ENCODE measurements at regions not wholly inside any gene's neighbourhood (a gene's known extent, or its start where the extent isn't known, plus 50 kb on each side); places are given as distances from the start of the nearest gene placed in this dataset.

DNA sequence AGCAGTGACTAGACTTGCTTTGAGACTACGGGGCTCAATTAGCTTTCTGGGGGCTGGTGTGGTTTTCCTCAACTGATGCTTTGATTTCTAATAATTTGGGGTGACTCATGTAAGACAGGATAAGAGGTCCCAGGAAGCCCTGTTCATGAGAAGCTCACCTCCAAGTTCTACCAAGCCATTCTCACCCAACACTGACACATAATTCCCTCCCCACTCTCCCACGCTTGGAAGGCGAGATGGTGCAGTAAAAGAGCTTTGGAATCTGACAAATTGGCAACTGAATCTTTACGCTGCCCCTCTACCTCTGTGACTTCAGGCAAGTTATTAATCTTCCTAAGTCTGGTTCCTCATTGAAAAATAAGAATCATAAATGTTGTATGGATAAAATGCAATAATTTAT is 299.1 kb upstream of the DUSP10 start:
- Histone ChIP-seq H3K4me1 (no peaks in the 10 kb centered on the region), H3K4me3 (no peak overlapping the region), H3K36me3 (no peaks in the 10 kb centered on the region), H3K27ac (no peak overlapping the region), H3K9me3 (no peaks in the 10 kb centered on the region), H3K27me3 (no peaks in the 10 kb centered on the region), H3K9ac (ENCODE audit: low read depth in 2 of 2, low read length in 2 of 2) (no peak overlapping the region)
- TF ChIP-seq, protein P1, sequence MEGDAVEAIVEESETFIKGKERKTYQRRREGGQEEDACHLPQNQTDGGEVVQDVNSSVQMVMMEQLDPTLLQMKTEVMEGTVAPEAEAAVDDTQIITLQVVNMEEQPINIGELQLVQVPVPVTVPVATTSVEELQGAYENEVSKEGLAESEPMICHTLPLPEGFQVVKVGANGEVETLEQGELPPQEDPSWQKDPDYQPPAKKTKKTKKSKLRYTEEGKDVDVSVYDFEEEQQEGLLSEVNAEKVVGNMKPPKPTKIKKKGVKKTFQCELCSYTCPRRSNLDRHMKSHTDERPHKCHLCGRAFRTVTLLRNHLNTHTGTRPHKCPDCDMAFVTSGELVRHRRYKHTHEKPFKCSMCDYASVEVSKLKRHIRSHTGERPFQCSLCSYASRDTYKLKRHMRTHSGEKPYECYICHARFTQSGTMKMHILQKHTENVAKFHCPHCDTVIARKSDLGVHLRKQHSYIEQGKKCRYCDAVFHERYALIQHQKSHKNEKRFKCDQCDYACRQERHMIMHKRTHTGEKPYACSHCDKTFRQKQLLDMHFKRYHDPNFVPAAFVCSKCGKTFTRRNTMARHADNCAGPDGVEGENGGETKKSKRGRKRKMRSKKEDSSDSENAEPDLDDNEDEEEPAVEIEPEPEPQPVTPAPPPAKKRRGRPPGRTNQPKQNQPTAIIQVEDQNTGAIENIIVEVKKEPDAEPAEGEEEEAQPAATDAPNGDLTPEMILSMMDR (IDR thresholded peaks at IDR 0.05): no peak
- intact Hi-C loops (cut with DNase I): no loop called here
- no peak for DNase-seq

DNA sequence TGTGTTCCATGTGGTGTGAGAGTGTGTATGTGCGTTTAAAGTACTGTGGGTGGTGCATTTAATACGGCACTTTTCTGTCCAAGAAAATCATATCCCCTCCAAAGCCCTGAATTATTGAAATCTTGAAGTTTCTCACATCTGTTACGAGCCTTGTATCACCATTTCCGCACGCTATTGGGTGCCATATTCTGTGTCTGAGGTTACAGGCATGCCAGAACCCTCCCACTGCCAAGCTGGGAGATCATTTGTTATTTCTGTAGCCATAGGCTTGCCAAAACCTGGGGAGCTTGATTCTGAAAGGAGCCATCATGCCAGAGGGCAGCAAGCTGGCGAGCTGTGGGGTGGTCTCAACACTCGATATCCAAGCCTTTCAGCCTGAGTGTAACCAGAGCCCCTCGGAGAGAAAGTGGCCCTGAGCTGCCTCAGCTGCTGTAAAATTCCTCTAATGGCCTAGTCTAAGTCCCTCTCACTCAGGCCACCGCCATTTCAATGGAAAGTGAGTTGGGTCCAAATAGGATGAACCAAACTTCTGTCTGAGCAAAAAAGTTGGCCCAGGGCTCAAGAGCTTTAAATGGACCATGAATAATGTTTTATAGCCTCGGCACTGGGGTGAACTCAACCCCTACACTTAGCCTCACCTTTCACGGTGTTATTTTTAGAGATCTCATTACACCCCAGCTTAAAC is 298.4 kb upstream of the DUSP10 start:
- Histone ChIP-seq H3K9me3 (no peaks in the 10 kb centered on the region), H3K4me1 (no peaks in the 10 kb centered on the region), H3K27me3 (no peaks in the 10 kb centered on the region), H3K36me3 (no peaks in the 10 kb centered on the region), H3K4me3 (no peak overlapping the region), H3K27ac (no peak overlapping the region), H3K9ac (ENCODE audit: low read depth in 2 of 2, low read length in 2 of 2) (no peak overlapping the region)
- intact Hi-C loops (cut with DNase I): no loop called here
- no peak for DNase-seq
- TF ChIP-seq, protein P1 (IDR thresholded peaks at IDR 0.05): no peak

DNA sequence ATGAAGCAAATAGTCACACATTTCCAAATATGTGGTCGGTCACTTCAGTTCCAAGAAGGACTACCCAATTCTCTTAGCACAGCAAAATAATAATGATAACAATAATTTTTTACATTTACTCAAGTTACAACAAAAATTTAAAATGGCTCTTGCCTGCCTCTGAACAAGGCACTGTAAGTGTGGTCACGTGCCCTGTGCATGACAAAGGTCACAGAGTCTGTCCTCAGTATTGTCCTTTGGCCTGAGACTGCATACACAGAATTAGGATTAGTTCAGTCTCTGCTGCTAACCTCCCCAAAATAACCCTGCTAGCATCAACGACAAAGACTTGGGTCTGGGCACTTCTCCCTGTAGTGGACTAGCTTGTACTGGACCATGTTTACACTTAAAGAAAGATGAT is 297.1 kb upstream of the DUSP10 start:
- TF ChIP-seq, protein P1 (IDR thresholded peaks at IDR 0.05): no peak
- Histone ChIP-seq H3K9me3 (no peaks in the 10 kb centered on the region), H3K4me1 (no peaks in the 10 kb centered on the region), H3K27me3 (no peaks in the 10 kb centered on the region), H3K27ac (no peak overlapping the region), H3K4me3 (no peak overlapping the region), H3K36me3 (no peaks in the 10 kb centered on the region), H3K9ac (ENCODE audit: low read depth in 2 of 2, low read length in 2 of 2) (no peak overlapping the region)
- intact Hi-C loops (cut with DNase I): no loop called here
- no peak for DNase-seq

DNA sequence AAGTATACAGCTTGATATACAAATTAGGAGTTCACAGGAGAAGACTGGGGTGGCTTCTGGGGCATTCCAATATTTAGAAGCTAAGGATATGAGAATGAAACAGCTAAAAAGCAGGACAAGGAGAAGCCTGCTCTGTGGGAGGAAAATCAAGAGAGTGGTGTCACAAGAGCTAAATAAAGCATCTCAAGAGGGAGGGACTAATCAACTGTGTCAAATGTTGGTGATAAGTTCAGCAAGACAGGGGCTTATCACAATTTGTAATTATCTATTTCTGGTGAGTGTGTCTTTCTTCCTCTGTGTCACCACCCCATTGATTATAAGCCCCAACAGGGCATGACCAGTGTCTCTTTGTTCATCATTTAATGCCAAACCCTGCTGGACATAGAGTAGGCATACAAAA is 295.8 kb upstream of the DUSP10 start:
- Histone ChIP-seq H3K4me1 (no peaks in the 10 kb centered on the region), H3K36me3 (no peaks in the 10 kb centered on the region), H3K9ac (ENCODE audit: low read depth in 2 of 2, low read length in 2 of 2) (no peak overlapping the region), H3K27ac (no peak overlapping the region), H3K4me3 (no peak overlapping the region), H3K27me3 (no peaks in the 10 kb centered on the region), H3K9me3 (no peaks in the 10 kb centered on the region)
- TF ChIP-seq, protein P1 (IDR thresholded peaks at IDR 0.05): no peak
- intact Hi-C loops (cut with DNase I): no loop called here
- no peak for DNase-seq

DNA sequence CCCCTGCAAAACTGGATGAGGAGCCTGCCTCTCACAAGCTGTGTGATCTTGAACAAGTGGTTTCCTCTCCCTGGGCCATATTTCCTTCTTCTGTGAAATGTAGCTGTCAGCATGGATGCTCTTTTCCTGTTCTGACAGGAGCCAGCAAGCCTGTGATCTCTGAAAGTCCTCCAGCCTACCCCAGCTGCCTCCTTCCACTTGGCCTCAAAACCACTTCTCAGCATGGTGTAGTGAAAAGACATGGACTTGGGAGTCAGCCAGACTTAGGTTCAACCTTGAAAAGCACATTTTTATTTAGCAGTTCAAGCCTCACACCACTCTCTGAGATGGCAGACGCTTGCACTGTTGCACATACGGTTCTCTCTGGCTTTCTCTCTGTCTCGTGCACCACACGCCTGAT is 292.9 kb upstream of the DUSP10 start:
- no peak overlapping the region for H3K4me3 ChIP-seq
- no peak overlapping the region for H3K9ac ChIP-seq (ENCODE audit: low read depth in 2 of 2, low read length in 2 of 2)
- DNase-seq: no peak
- TF ChIP-seq, protein P1 (IDR thresholded peaks at IDR 0.05): no peak
- no peaks in the 10 kb centered on the region for H3K27me3 ChIP-seq
- no peaks in the 10 kb centered on the region for H3K4me1 ChIP-seq
- no peak overlapping the region for H3K27ac ChIP-seq
- H3K36me3 ChIP-seq: no peaks in the 10 kb centered on the region
- no peaks in the 10 kb centered on the region for H3K9me3 ChIP-seq
- intact Hi-C loops (cut with DNase I): no loop called here
